ENCODE measurements at regions not wholly inside any gene's neighbourhood (a gene's known extent, or its start where the extent isn't known, plus 50 kb on each side); places are given as distances from the start of the nearest gene placed in this dataset.

- no peak for DNase-seq (ENCODE audit: extremely low read depth, low read depth)
- TF ChIP-seq, protein P1, sequence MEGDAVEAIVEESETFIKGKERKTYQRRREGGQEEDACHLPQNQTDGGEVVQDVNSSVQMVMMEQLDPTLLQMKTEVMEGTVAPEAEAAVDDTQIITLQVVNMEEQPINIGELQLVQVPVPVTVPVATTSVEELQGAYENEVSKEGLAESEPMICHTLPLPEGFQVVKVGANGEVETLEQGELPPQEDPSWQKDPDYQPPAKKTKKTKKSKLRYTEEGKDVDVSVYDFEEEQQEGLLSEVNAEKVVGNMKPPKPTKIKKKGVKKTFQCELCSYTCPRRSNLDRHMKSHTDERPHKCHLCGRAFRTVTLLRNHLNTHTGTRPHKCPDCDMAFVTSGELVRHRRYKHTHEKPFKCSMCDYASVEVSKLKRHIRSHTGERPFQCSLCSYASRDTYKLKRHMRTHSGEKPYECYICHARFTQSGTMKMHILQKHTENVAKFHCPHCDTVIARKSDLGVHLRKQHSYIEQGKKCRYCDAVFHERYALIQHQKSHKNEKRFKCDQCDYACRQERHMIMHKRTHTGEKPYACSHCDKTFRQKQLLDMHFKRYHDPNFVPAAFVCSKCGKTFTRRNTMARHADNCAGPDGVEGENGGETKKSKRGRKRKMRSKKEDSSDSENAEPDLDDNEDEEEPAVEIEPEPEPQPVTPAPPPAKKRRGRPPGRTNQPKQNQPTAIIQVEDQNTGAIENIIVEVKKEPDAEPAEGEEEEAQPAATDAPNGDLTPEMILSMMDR (IDR thresholded peaks at IDR 0.05; ENCODE audit: low read depth, low read length) = no peak
Observed at GRCh38 chr2:58769111-58769863, 528.2 kb upstream of the FANCL start.

- no peak for DNase-seq (ENCODE audit: extremely low read depth, low read depth)
- TF ChIP-seq, protein P1 (IDR thresholded peaks at IDR 0.05; ENCODE audit: low read depth, low read length) = no peak
Observed at GRCh38 chr2:58768715-58769080, 527.6 kb upstream of the FANCL start.

DNA sequence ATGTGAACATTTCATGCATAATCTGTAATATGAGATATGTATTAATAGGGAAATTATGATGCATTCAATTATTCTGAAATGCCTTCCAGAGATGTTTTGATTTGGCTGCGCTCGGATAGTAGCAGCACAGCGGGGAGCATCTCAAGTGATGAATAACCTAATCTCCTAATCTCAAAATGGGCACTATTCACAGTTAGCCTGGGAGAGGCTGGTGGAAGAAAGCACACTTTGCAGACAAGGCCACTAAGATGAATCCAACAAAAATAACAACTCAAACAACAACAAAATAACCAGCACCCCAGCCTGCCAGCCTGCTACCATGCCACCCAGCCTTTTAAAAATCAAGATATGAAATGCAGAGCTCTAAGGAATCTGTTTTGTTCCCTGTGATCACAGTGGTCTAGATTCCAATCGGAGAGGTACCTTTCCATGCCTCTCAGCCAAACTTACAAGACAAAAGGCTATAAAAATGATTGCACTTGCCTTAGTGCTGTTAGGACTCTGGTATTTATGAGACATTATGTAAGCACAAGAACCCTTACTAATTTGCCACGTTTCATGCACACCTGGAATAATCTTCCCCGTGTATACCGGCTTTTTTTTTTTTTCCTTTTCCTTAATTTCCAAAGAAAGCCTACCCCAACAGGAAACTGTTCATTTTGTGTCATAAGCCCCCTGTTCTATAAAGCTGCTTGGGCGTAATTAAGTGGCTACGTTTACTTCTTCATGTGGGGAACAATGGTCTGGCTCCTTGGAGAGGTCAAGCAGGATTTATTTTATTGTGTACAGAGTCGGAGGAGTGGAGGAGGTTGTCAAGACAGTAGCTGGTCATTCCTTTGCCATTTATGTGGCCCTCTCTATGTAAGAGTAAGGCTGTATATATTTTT is 526.9 kb upstream of the FANCL start:
- no peak for DNase-seq (ENCODE audit: extremely low read depth, low read depth)
- TF ChIP-seq, protein P1 (IDR thresholded peaks at IDR 0.05; ENCODE audit: low read depth, low read length) = no peak

DNA sequence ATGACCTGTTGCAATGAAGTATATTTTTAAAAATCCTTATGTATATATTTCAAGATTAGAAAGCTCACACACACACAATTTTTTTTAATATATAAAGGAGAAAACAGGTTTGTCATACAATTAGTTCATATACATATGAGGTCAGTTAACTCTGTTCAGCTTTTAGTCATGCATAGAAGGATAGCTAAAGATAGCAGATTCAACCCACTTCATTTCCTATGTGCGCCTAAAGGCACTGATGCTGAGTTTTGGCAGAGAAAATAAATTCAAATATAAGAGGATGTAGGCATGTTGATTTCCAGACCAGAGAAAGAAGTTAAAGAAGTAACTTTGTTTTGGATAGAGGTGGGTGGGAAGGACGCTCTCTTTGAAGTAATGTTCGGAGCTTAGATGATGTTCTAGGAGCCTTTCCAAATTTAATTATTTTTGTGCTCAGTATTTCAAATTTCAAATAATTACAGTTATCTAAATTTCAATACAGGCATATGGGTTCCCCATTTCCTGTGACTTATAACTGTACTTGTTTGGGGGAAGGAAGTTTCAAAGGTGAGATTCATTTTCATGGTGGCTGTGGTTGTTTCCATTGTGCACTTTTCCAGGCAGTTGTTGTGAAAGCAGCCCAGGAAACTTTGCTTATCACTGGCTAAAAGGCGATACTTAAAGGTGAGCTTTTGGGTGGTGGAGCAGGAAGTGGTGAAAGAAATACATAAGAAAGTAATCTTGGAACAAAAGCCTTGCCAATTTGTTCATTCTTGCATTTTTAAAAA is 523.4 kb upstream of the FANCL start:
- DNase-seq (ENCODE audit: extremely low read depth, low read depth) = no peak
- TF ChIP-seq, protein P1 (IDR thresholded peaks at IDR 0.05; ENCODE audit: low read depth, low read length) = no peak

DNA sequence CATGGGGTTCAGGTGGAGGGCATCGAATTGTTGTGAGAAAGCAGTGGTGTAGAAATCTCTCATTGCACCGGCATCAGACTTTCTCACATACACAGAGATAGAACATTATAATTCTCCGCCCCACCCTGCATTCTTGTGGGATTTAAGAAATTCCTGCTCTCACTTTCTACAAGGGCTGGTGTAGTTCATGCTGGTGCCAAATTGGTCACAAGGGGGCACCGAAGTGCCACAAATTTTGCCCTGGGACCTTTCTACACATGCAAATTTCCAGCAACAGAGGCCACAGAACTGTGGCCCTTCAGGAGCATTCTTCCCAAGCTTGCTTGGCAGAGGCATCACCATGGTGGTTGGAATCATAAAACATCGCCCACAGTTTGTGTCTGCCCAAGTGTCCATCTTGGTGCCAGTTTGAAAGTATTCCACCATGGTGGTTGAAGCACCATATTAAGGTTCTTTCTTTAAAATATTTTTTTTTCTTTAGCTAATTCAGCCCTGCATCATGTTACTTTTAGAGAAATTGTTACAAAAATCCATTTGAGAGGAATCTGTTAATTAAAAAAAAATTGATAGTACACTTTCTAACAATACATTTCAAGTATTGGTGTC is 521.2 kb upstream of the FANCL start:
- TF ChIP-seq, protein P1 (IDR thresholded peaks at IDR 0.05; ENCODE audit: low read depth, low read length) = peak; percentile 68
- peak; percentile 28 for DNase-seq (ENCODE audit: extremely low read depth, low read depth)

GRCh38 chr2:58757971-58758370 is 516.8 kb upstream of the FANCL start:
- TF ChIP-seq, protein P1 (IDR thresholded peaks at IDR 0.05; ENCODE audit: low read depth, low read length) = no peak

More at GRCh38 chr2:58757971-58758370, 516.8 kb upstream of the FANCL start:
- no peak for DNase-seq (ENCODE audit: extremely low read depth, low read depth)
